Upper lobe of right lung (tissue), 1 donor: ENCODE measurements at regions not wholly inside any gene's neighbourhood (a gene's known extent, or its start where the extent isn't known, plus 50 kb on each side); places are given as distances from the start of the nearest gene placed in this dataset.
A peak's percentile ranks its signal among the peaks of the same experiment; 100 is the strongest.

Source experiments
- ATAC-seq: fragments of 200-7000 bp; cut with Tn5 transposase; one replicate; pipeline ENCODE4 v1.9.1; 2020; ENCODE audit warnings: mild to moderate bottlenecking, moderate library complexity
- DNase-seq: peaks from one replicate; pipeline ENCODE4 v3.0.0-alpha.2; 2020
- H3K27ac ChIP-seq: fragments of 200-600 bp; one replicate; pipeline ENCODE4 v1.8.0; 2022
- H3K27me3 ChIP-seq: fragments of 200-600 bp; one replicate; pipeline ENCODE4 v1.8.0; 2022; ENCODE audit warnings: mild to moderate bottlenecking
- H3K36me3 ChIP-seq: fragments of 200-600 bp; one replicate; pipeline ENCODE4 v1.8.0; 2022
- H3K4me1 ChIP-seq: fragments of 200-600 bp; one replicate; pipeline ENCODE4 v1.8.0; 2022
- H3K4me3 ChIP-seq: fragments of 200-600 bp; one replicate; pipeline ENCODE4 v1.8.0; 2022; ENCODE audit warnings: mild to moderate bottlenecking
- H3K9me3 ChIP-seq: fragments of 200-600 bp; one replicate; pipeline ENCODE4 v1.8.0; 2022
- CTCF ChIP-seq: fragments of 200-600 bp; IDR thresholded peaks from one replicate; pipeline ENCODE4 v1.8.0; 2022; ENCODE audit warnings: antibody characterized with exemption
- intact Hi-C: fragments of 100-400 bp; cut with DNase I; formaldehyde crosslinking; loops from one replicate; pipeline ENCODE4 v1.11.0; 2022
- donor health status: DM: no; HTN: yes; CAD: no; lungs with severe emphysema.

- DNase-seq (peak; percentile 46), ATAC-seq (no peak)
- Histone ChIP-seq H3K27me3 (no peaks in the 10 kb centered on the region), H3K4me3 (no peak overlapping the region), H3K27ac (no peak overlapping the region), H3K9me3 (peaks cover 8% of the 10 kb centered on the region), H3K4me1 (no peaks in the 10 kb centered on the region), H3K36me3 (no peaks in the 10 kb centered on the region)
- intact Hi-C loops: no loop called here
- TF ChIP-seq CTCF: no peak
Observed at GRCh38 chr2:72040629-72041571, 106.8 kb downstream of the CYP26B1 start.

- intact Hi-C loops: no loop called here
- TF ChIP-seq CTCF: no peak
- Histone ChIP-seq H3K27ac (no peak overlapping the region), H3K4me1 (no peaks in the 10 kb centered on the region), H3K4me3 (no peak overlapping the region), H3K36me3 (no peaks in the 10 kb centered on the region), H3K27me3 (no peaks in the 10 kb centered on the region), H3K9me3 (no peaks in the 10 kb centered on the region)
- ATAC-seq (no peak), DNase-seq (no peak)
Observed at GRCh38 chr2:72038524-72038923, 109.1 kb downstream of the CYP26B1 start.

GRCh38 chr2:72037261-72037666, 110.4 kb downstream of the CYP26B1 start:
- TF ChIP-seq CTCF: no peak
- ATAC-seq (no peak), DNase-seq (peak; percentile 46)
- Histone ChIP-seq H3K4me1 (no peaks in the 10 kb centered on the region), H3K27ac (no peak overlapping the region), H3K36me3 (no peaks in the 10 kb centered on the region), H3K9me3 (no peaks in the 10 kb centered on the region), H3K4me3 (no peak overlapping the region), H3K27me3 (no peaks in the 10 kb centered on the region)
- intact Hi-C loops: no loop called here

- Histone ChIP-seq H3K36me3 (no peaks in the 10 kb centered on the region), H3K4me3 (no peak overlapping the region), H3K4me1 (no peaks in the 10 kb centered on the region), H3K27me3 (no peaks in the 10 kb centered on the region), H3K9me3 (no peaks in the 10 kb centered on the region), H3K27ac (no peak overlapping the region)
- DNase-seq: no peak
- no peak for TF ChIP-seq CTCF
- no peak for ATAC-seq
- intact Hi-C loops: no loop called here
Observed at GRCh38 chr2:72036595-72036994, 111.1 kb downstream of the CYP26B1 start.

GRCh38 chr2:72036173-72036545, 111.5 kb downstream of the CYP26B1 start:
- no peak for ATAC-seq
- no peaks in the 10 kb centered on the region for H3K9me3 ChIP-seq
- no peak overlapping the region for H3K4me3 ChIP-seq
- H3K36me3 ChIP-seq: no peaks in the 10 kb centered on the region
- no peaks in the 10 kb centered on the region for H3K4me1 ChIP-seq
- no peak for TF ChIP-seq CTCF
- no peaks in the 10 kb centered on the region for H3K27me3 ChIP-seq
- H3K27ac ChIP-seq: no peak overlapping the region
- intact Hi-C loops: no loop called here
- DNase-seq: no peak
